Mucosa of stomach (tissue), 1 donor: ENCODE measurements at regions not wholly inside any gene's neighbourhood (a gene's known extent, or its start where the extent isn't known, plus 50 kb on each side); places are given as distances from the start of the nearest gene placed in this dataset.

Experiments used
- H3K27me3 ChIP-seq: one replicate; pipeline ENCODE4 v1.7.0; 2013; ENCODE audit warnings: mild to moderate bottlenecking, low read length; ENCODE audit not compliant: control insufficient read depth, insufficient read depth
- H3K36me3 ChIP-seq: one replicate; pipeline ENCODE4 v1.7.0; 2013; ENCODE audit warnings: low read length; ENCODE audit not compliant: control insufficient read depth, insufficient read depth
- H3K4me1 ChIP-seq: one replicate; pipeline ENCODE4 v1.7.0; 2013; ENCODE audit warnings: mild to moderate bottlenecking, low read length; ENCODE audit not compliant: control insufficient read depth, insufficient read depth
- H3K4me3 ChIP-seq: one replicate; pipeline ENCODE4 v1.7.0; 2013; ENCODE audit warnings: low read length
- H3K9ac ChIP-seq: one replicate; pipeline ENCODE4 v1.7.0; 2013; ENCODE audit warnings: mild to moderate bottlenecking, low read length, moderate library complexity
- H3K9me3 ChIP-seq: one replicate; pipeline ENCODE4 v1.7.0; 2013; ENCODE audit warnings: mild to moderate bottlenecking, low read length, moderate library complexity; ENCODE audit not compliant: control insufficient read depth
- donor health status: Pancreatic carcinoma.

DNA sequence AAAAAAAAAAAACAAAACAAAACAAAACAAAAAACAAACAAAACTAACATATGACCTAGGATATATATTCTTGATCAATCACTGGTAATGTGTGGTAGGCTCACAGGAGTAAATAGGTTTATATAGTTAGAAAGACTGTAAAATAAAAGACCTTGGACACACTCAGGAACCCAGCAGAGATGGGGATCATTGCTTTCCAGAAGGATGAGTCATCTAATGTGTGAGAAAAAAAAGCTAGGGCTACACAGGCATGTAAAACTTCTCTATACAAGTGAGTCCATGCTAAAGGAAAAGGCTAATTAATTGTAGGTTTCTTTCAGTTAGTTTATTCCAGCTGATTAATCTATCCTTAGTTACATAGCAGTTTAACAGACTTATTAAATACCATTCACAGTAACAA lies 710.3 kb upstream of the ARPP21 start:
- Histone ChIP-seq H3K36me3 (no peaks in the 10 kb centered on the region), H3K4me1 (no peaks in the 10 kb centered on the region), H3K4me3 (no peak overlapping the region), H3K9me3 (no peaks in the 10 kb centered on the region), H3K27me3 (no peaks in the 10 kb centered on the region), H3K9ac (no peak overlapping the region)

DNA sequence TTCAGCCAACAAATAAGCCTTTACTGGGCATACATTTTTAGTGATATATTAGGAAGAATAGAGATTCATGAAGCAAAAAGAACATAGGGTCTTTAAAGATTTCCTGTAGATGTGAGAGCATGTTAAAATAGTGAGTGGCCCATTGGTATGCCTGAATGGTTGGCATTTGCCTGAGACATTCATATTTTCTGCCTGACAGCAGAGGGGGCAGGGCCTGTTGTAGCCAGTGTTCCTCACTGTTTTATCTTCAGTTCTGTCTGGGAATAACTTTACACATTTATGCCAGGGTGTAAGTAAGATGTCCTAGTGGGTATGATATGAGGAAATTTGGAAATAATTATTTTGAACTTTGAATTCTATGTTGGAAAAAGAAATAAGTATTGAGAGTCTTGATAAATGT lies 704.7 kb upstream of the ARPP21 start:
- Histone ChIP-seq H3K4me1 (no peaks in the 10 kb centered on the region), H3K36me3 (no peaks in the 10 kb centered on the region), H3K9me3 (no peaks in the 10 kb centered on the region), H3K27me3 (no peaks in the 10 kb centered on the region), H3K4me3 (no peak overlapping the region), H3K9ac (no peak overlapping the region)

DNA sequence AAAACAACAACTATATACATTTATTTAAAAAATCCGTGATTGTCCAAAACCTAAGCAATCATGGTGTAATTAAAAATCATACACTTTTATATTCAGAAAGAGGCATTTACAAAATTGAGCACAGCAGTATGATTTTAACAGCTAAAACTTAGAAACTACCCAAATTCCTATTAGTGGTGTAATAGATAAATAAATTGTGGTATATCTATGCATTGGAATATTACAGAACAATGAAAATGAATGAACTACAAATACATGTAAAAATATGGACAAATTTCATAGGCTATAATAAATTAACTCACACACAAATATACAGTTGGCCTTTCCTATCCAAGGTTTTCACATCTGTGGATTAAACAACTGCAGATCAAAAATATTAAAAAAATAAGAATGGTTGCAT lies 700.5 kb upstream of the ARPP21 start:
- Histone ChIP-seq H3K4me1 (no peaks in the 10 kb centered on the region), H3K9ac (no peak overlapping the region), H3K4me3 (no peak overlapping the region), H3K27me3 (no peaks in the 10 kb centered on the region), H3K9me3 (no peaks in the 10 kb centered on the region), H3K36me3 (no peaks in the 10 kb centered on the region)

DNA sequence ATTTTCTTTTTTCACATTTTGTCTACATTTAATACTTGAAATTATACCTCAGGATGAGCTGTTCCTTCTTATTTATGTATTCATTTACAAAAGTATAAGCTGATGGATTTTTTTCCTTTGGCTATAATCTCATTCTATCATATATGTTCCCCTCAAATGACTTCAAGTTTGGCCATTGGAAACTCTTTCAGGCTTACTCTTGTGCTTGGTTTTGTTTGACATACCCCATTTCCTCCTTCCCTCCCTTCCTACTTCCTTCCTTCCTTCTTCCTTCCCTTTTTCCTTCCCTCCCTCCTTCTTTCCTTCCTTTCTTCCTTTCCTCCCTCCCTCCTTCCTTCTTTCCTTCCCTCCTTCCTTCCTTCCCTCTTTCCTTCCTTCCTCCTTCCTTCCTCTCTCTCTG lies 697.1 kb upstream of the ARPP21 start:
- Histone ChIP-seq H3K36me3 (no peaks in the 10 kb centered on the region), H3K4me3 (no peak overlapping the region), H3K27me3 (no peaks in the 10 kb centered on the region), H3K4me1 (no peaks in the 10 kb centered on the region), H3K9me3 (no peaks in the 10 kb centered on the region), H3K9ac (no peak overlapping the region)

DNA sequence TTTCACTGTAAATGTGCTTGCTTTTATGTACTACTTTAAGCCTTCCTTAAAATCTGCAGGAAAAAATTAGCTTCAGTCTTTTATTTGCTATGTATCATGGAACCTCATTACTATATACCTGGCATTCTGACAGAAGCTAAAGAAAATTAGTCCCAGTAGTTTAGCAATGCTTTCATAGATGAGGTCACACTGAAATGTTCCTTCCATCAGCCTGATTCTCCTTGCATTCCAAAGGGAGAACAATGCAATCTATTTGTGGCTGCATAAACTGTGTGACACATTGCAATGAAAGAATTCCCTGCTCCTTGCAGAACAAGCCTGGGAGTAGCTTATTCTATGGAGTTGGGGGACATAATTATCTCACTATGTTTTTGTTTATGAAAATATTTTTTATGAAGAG lies 691.5 kb upstream of the ARPP21 start:
- Histone ChIP-seq H3K9me3 (no peaks in the 10 kb centered on the region), H3K9ac (no peak overlapping the region), H3K4me3 (no peak overlapping the region), H3K4me1 (no peaks in the 10 kb centered on the region), H3K36me3 (no peaks in the 10 kb centered on the region), H3K27me3 (no peaks in the 10 kb centered on the region)

DNA sequence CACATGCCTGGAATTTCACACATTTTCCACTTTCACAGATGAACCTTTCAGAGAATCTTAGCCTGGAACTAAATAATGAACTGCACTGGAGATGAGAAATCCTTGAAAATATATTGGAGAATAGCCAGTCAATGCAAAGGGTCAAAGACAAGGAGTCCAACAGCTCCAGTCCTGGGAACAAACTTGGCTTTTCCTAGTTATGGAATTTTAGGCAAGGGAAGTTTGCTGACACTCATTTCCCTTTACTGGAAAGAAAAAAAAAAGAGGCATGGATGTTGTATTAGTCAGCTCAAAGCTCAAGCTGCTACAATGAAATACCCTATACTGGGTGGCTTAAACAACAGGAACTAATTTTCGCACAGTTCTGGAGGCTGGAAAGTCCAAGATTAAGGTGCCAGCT lies 690.8 kb upstream of the ARPP21 start:
- H3K36me3 ChIP-seq, result no peaks in the 10 kb centered on the region

DNA sequence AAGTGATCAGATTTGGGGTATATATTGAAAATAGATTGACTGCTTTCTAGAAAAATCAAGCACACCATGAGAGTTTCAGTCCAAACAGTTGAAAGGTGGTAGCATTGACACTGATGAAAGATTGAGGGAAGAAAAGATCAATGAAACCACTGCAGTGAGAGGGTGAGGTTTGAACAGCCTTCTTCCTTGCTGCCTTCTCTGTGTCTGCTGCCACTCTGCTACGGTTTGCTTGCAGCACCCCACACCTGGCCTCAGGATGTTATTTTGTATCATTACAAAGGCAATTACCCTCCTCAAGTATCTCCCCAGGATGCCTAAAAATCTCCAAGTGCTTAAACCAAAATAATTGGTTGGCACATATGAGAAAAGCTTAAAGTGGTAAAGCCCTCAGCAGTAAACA lies 683.6 kb upstream of the ARPP21 start:
- no peaks in the 10 kb centered on the region for H3K9me3 ChIP-seq
- no peaks in the 10 kb centered on the region for H3K27me3 ChIP-seq
- no peaks in the 10 kb centered on the region for H3K4me1 ChIP-seq
- no peak overlapping the region for H3K4me3 ChIP-seq
- no peak overlapping the region for H3K9ac ChIP-seq
- H3K36me3 ChIP-seq, result no peaks in the 10 kb centered on the region

More for the DNA sequence above, 690.8 kb upstream of the ARPP21 start:
- Histone ChIP-seq H3K9me3 (no peaks in the 10 kb centered on the region), H3K4me1 (no peaks in the 10 kb centered on the region), H3K9ac (no peak overlapping the region), H3K4me3 (no peak overlapping the region), H3K27me3 (no peaks in the 10 kb centered on the region)

DNA sequence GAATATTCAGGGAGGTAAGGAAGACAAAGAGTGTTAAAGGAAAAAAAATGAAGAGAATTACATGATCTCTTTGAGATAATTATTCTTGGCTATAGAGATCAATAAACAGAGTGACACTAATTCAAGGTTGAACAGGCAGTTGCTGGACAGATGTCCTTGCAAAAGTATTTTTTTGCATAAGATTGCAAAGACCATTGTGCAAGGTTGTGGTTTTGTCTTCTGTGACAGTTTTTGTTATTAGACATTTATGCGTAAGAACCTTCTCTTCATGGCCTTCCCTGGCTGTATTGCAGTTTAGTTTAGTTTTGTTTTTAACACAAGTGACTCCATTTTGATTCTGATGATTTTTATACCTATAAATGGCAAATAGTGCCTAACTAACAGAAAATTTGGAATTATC lies 682.8 kb upstream of the ARPP21 start:
- Histone ChIP-seq H3K9ac (no peak overlapping the region), H3K9me3 (no peaks in the 10 kb centered on the region), H3K4me3 (no peak overlapping the region), H3K4me1 (no peaks in the 10 kb centered on the region), H3K27me3 (no peaks in the 10 kb centered on the region), H3K36me3 (no peaks in the 10 kb centered on the region)

DNA sequence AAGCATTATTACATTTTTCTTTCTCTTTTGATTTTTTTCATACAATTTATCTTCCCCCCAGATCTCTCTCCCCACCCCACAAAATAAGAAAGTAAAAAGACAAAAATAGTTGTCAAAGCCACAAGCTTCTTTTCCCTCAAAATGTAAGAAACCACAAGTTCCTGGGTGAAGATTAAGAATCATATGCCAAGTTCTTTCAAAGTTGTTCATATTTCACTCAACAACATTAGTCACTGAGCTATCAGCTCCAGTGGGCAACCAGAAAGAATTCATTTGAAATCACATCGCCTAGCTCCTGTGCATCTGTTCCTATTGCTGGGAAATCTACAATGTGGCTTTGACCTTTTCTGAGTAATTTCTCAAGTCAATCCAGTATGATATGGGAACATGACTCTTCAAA lies 681.6 kb upstream of the ARPP21 start:
- no peaks in the 10 kb centered on the region for H3K27me3 ChIP-seq
- H3K9ac ChIP-seq, result no peak overlapping the region
- H3K36me3 ChIP-seq, result no peaks in the 10 kb centered on the region
- no peaks in the 10 kb centered on the region for H3K4me1 ChIP-seq
- H3K9me3 ChIP-seq, result no peaks in the 10 kb centered on the region
- no peak overlapping the region for H3K4me3 ChIP-seq

DNA sequence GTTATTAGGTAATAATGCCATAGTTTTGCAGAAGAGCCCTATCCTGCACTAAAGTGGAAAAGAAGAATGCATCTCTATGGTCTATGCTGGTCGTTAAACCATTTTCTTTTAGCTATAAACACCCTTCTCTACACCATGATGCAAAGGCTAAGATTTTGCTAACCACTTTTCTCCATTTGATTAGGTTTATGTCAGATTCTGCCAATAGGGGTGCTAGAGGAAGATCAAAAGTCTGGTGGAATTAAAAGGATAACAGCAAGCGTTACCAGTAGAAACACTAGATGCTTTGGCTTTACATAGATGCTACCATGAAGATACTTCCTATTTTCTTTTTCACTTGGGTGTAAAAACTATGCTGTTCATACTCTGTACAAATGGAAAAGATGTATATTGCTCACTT lies 669.8 kb upstream of the ARPP21 start:
- no peaks in the 10 kb centered on the region for H3K27me3 ChIP-seq
- no peaks in the 10 kb centered on the region for H3K9me3 ChIP-seq
- no peak overlapping the region for H3K9ac ChIP-seq
- no peaks in the 10 kb centered on the region for H3K4me1 ChIP-seq
- H3K4me3 ChIP-seq, result no peak overlapping the region
- H3K36me3 ChIP-seq, result no peaks in the 10 kb centered on the region

DNA sequence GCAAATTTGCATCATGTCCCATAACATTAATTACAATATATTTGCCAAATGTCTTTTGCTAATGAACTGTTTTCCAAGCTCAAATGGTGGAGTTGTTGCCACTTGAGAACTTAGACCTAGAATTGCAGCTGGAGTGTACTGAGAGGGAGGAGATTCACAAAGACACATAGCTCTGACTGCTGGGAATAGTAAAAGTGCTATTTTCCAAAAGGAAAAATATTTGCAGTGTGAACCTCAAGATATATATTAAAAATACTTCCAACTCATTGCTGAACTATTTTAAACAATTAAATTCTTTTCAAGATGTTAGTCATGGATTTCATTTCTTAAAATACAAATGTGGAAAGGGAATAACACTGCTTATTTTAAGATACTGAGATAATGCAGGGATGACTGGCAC lies 666.8 kb upstream of the ARPP21 start:
- Histone ChIP-seq H3K4me3 (no peak overlapping the region), H3K9me3 (no peaks in the 10 kb centered on the region), H3K9ac (no peak overlapping the region), H3K27me3 (no peaks in the 10 kb centered on the region), H3K36me3 (no peaks in the 10 kb centered on the region), H3K4me1 (no peaks in the 10 kb centered on the region)

DNA sequence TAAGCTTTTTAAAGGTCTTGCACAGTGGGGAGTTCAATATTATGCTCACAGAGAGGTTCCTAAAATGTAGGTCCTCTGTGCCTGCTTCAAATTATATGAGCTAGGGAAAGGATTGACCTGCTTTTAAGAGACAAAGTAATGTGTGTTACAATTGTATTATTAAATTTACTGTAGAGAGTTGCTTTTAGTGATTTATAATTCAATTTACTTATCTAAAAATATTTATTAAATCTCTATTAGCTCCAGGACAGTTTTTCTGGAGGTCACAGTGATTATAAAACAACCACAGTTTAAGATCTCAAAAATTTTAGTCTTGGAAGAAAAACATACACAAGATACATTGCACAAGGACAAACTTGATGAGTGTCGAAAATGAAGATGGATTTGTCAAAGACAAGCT lies 665.7 kb upstream of the ARPP21 start:
- no peak overlapping the region for H3K4me3 ChIP-seq
- H3K9me3 ChIP-seq, result no peaks in the 10 kb centered on the region
- no peaks in the 10 kb centered on the region for H3K4me1 ChIP-seq

DNA sequence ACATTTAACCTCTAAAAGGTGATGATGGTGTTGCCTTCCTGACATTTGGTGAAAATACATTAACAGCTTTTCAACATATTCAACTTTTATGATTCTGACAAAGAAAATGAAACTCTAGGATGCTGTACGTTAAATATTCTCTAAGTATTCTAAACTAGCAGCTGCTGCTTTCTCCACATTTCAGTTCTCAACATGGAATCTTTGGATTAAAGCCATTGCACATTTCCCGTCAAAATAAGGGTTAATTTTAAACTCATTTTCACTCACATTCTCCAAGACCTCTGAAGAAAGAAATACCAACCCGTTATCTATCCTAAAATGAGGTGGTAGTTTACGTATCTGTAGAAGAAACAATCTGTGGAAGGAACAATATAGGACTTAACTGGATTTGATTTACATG lies 655.7 kb upstream of the ARPP21 start:
- no peaks in the 10 kb centered on the region for H3K4me1 ChIP-seq
- H3K27me3 ChIP-seq, result no peaks in the 10 kb centered on the region
- H3K4me3 ChIP-seq, result no peak overlapping the region
- no peaks in the 10 kb centered on the region for H3K36me3 ChIP-seq
- H3K9ac ChIP-seq, result no peak overlapping the region
- H3K9me3 ChIP-seq, result no peaks in the 10 kb centered on the region

More for the DNA sequence above, 665.7 kb upstream of the ARPP21 start:
- H3K36me3 ChIP-seq, result no peaks in the 10 kb centered on the region
- no peaks in the 10 kb centered on the region for H3K27me3 ChIP-seq
- no peak overlapping the region for H3K9ac ChIP-seq
